Mucosa of descending colon (tissue), 3 donors: ENCODE measurements at regions not wholly inside any gene's neighbourhood (a gene's known extent, or its start where the extent isn't known, plus 50 kb on each side); places are given as distances from the start of the nearest gene placed in this dataset.

Experiments
- ATAC-seq: fragments of 200-7000 bp; cut with Tn5 transposase; one replicate; pipeline ENCODE4 v1.9.1; 2020; ENCODE audit warnings: mild to moderate bottlenecking, moderate library complexity
- DNase-seq, 3 donors: peaks; one replicate each; pipeline ENCODE4 v3.0.0-alpha.2; 2020
- H3K36me3 ChIP-seq: fragments of 200-600 bp; one replicate; pipeline ENCODE4 v1.8.0; 2021; ENCODE audit warnings: low read depth, mild to moderate bottlenecking
- H3K4me1 ChIP-seq: fragments of 200-600 bp; one replicate; pipeline ENCODE4 v1.8.0; 2021; ENCODE audit warnings: low read depth, mild to moderate bottlenecking
- H3K4me3 ChIP-seq: fragments of 200-600 bp; one replicate; pipeline ENCODE4 v1.8.0; 2021; ENCODE audit warnings: mild to moderate bottlenecking
- H3K9me3 ChIP-seq: fragments of 200-600 bp; one replicate; pipeline ENCODE4 v1.8.0; 2021; ENCODE audit warnings: mild to moderate bottlenecking
- CTCF ChIP-seq: fragments of 200-600 bp; IDR thresholded peaks from one replicate; pipeline ENCODE4 v1.8.0; 2022; ENCODE audit warnings: antibody characterized with exemption, mild to moderate bottlenecking
- intact Hi-C, 2 donors: fragments of 100-400 bp; cut with DNase I in 1 of 2; cut with micrococcal nuclease in 1 of 2; formaldehyde crosslinking; loops; one replicate each; pipeline versions ENCODE4 v1.11.0 to v1.11.1; 2022; cut with DNase I, micrococcal nuclease
- donor health status: DM: no; HTN: no; CAD: no; lungs with moderate emphysema.
- donor health status: DM: no; HTN: no; CAD: no.
- donor health status: DM: no; HTN: yes; CAD: no.

GRCh38 chr5:38184627-38185026 lies 73.7 kb upstream of the EGFLAM start:
- ATAC-seq (no peak), DNase-seq (no peak)
- H3K36me3 ChIP-seq = no peaks in the 10 kb centered on the region
- TF ChIP-seq CTCF = no peak
- intact Hi-C loops = loop anchor here in 1 of 2 donors (5.0 kb wide), 1 partner anchor 352 kb away; no protein-coding TSS in a partner anchor
- H3K9me3 ChIP-seq = no peaks in the 10 kb centered on the region
- no peaks in the 10 kb centered on the region for H3K4me1 ChIP-seq
- H3K4me3 ChIP-seq = no peak overlapping the region

GRCh38 chr5:38182991-38183390 lies 75.4 kb upstream of the EGFLAM start:
- ATAC-seq = no peak
- intact Hi-C loops = no loop called here
- no peak for TF ChIP-seq CTCF
- no peak for DNase-seq
- no peaks in the 10 kb centered on the region for H3K36me3 ChIP-seq
- H3K4me3 ChIP-seq = no peak overlapping the region
- no peaks in the 10 kb centered on the region for H3K9me3 ChIP-seq
- H3K4me1 ChIP-seq = no peaks in the 10 kb centered on the region

GRCh38 chr5:38168029-38168428 lies 90.3 kb upstream of the EGFLAM start:
- H3K36me3 ChIP-seq = no peaks in the 10 kb centered on the region
- DNase-seq (no peak), ATAC-seq (no peak)
- TF ChIP-seq CTCF = no peak
- H3K9me3 ChIP-seq = no peaks in the 10 kb centered on the region
- intact Hi-C loops = no loop called here
- H3K4me1 ChIP-seq = no peaks in the 10 kb centered on the region
- no peak overlapping the region for H3K4me3 ChIP-seq

GRCh38 chr5:38167562-38167996 lies 90.8 kb upstream of the EGFLAM start:
- no peak for DNase-seq
- no peaks in the 10 kb centered on the region for H3K36me3 ChIP-seq
- H3K9me3 ChIP-seq = no peaks in the 10 kb centered on the region
- H3K4me1 ChIP-seq = no peaks in the 10 kb centered on the region
- H3K4me3 ChIP-seq = no peak overlapping the region
- ATAC-seq = no peak
- no peak for TF ChIP-seq CTCF
- intact Hi-C loops = no loop called here

GRCh38 chr5:38166832-38167231 lies 91.5 kb upstream of the EGFLAM start:
- Histone ChIP-seq H3K4me1 (no peaks in the 10 kb centered on the region), H3K4me3 (no peak overlapping the region), H3K36me3 (no peaks in the 10 kb centered on the region), H3K9me3 (no peaks in the 10 kb centered on the region)
- intact Hi-C loops = no loop called here
- DNase-seq = no peak
- no peak for ATAC-seq
- no peak for TF ChIP-seq CTCF

GRCh38 chr5:38165435-38165834 lies 92.9 kb upstream of the EGFLAM start:
- Histone ChIP-seq H3K9me3 (no peaks in the 10 kb centered on the region), H3K4me1 (no peaks in the 10 kb centered on the region), H3K36me3 (no peaks in the 10 kb centered on the region), H3K4me3 (no peak overlapping the region)
- no peak for DNase-seq
- TF ChIP-seq CTCF = no peak
- no peak for ATAC-seq
- intact Hi-C loops = no loop called here
